Neural cell (in vitro differentiated cells): ENCODE measurements at regions not wholly inside any gene's neighbourhood (a gene's known extent, or its start where the extent isn't known, plus 50 kb on each side); places are given as distances from the start of the nearest gene placed in this dataset.

Experiments used
- H2AFZ ChIP-seq: fragments of 200-600, 300-800 bp; sonication (generic), shearing (Covaris generic); 2 replicates; pipeline ENCODE4 v1.6.0; 2014; ENCODE audit warnings: low read depth, mild to moderate bottlenecking, antibody characterized with exemption, low read length, moderate library complexity
- H3F3A ChIP-seq: fragments of 200-600 bp; shearing (Covaris generic); 2 replicates; pipeline ENCODE4 v1.6.1; 2016; ENCODE audit warnings: mild to moderate bottlenecking, moderate library complexity, mixed read lengths, antibody characterized with exemption, low read length; ENCODE audit not compliant: insufficient read depth, poor library complexity, severe bottlenecking
- H3K27ac ChIP-seq: fragments of 200-600, 300-800 bp; sonication (generic), shearing (Covaris generic); 2 replicates; pipeline ENCODE4 v1.5.1; 2014; ENCODE audit warnings: mild to moderate bottlenecking, low read length, moderate library complexity
- H3K27me3 ChIP-seq: fragments of 300-800, 200-600 bp; sonication (generic), shearing (Covaris generic); 2 replicates; pipeline ENCODE4 v1.6.0; 2014; ENCODE audit warnings: mild to moderate bottlenecking, low read depth, low read length, moderate library complexity; ENCODE audit not compliant: insufficient read depth
- H3K36me3 ChIP-seq: fragments of 300-800, 200-600 bp; sonication (generic), shearing (Covaris generic); 2 replicates; pipeline ENCODE4 v1.5.1; 2014; ENCODE audit warnings: mild to moderate bottlenecking, antibody characterized with exemption, low read length, moderate library complexity; ENCODE audit not compliant: insufficient read depth
- H3K4me2 ChIP-seq: fragments of 300-800, 200-600 bp; sonication (generic), shearing (Covaris generic); 2 replicates; pipeline ENCODE4 v1.6.0; 2014; ENCODE audit warnings: mild to moderate bottlenecking, low read length
- H3K4me3 ChIP-seq: fragments of 300-800, 200-600 bp; sonication (generic), shearing (Covaris generic); 2 replicates; pipeline ENCODE4 v1.5.1; 2014; ENCODE audit warnings: mild to moderate bottlenecking, low read length, moderate library complexity
- H3K79me2 ChIP-seq: fragments of 200-600 bp; shearing (Covaris generic); replicated peaks from 2 replicates; pipeline ENCODE4 v1.6.0; 2014; ENCODE audit warnings: mild to moderate bottlenecking, low read length, moderate library complexity; ENCODE audit not compliant: insufficient read depth
- H3K9ac ChIP-seq: fragments of 300-800, 200-600 bp; sonication (generic), shearing (Covaris generic); 2 replicates; pipeline ENCODE4 v1.6.1; 2016; ENCODE audit warnings: mild to moderate bottlenecking, low read length, mixed read lengths
- H3K9me2 ChIP-seq: fragments of 200-600 bp; shearing (Covaris generic); 2 replicates; pipeline ENCODE4 v1.6.1; 2016; ENCODE audit warnings: mild to moderate bottlenecking, low read length, mixed read lengths; ENCODE audit not compliant: insufficient read depth
- H3K9me3 ChIP-seq: fragments of 200-600, 300-800 bp; sonication (generic), shearing (Covaris generic); 2 replicates; pipeline ENCODE4 v1.6.1; 2016; ENCODE audit warnings: mild to moderate bottlenecking, mixed run types, low read length, moderate library complexity, mixed read lengths
- H4K20me1 ChIP-seq: fragments of 200-600 bp; shearing (Covaris generic); 2 replicates; pipeline ENCODE4 v1.6.1; 2016; ENCODE audit warnings: mild to moderate bottlenecking, mixed run types; ENCODE audit not compliant: insufficient read depth
- EP300 ChIP-seq: fragments of 450-650 bp; conservative IDR thresholded peaks from 2 replicates; pipeline ENCODE4 v1.6.1; 2014; ENCODE audit warnings: antibody characterized with exemption, mild to moderate bottlenecking, moderate library complexity; ENCODE audit not compliant: poor library complexity, severe bottlenecking
- EZH2 ChIP-seq: fragments of 200-600, 300-800 bp; shearing (Covaris generic), sonication (generic); IDR thresholded peaks from 2 replicates; pipeline ENCODE4 v1.6.1; 2014; ENCODE audit warnings: antibody characterized with exemption, low read length, borderline replicate concordance, mild to moderate bottlenecking; ENCODE audit not compliant: insufficient read depth, poor library complexity, severe bottlenecking
- MXI1 ChIP-seq: fragments of 450-650 bp; conservative IDR thresholded peaks from 2 replicates; pipeline ENCODE4 v1.6.1; 2014; ENCODE audit warnings: antibody characterized with exemption, mild to moderate bottlenecking; ENCODE audit not compliant: poor library complexity, severe bottlenecking
- POLR2AphosphoS5 ChIP-seq: IDR thresholded peaks from 2 replicates; pipeline ENCODE4 v1.6.1; 2012
- RAD21 ChIP-seq: fragments of 450-650 bp; conservative IDR thresholded peaks from 2 replicates; pipeline ENCODE4 v1.6.1; 2014; ENCODE audit warnings: antibody characterized with exemption, mild to moderate bottlenecking, moderate library complexity
- SMC3 ChIP-seq: fragments of 450-650 bp; conservative IDR thresholded peaks from 2 replicates; pipeline ENCODE4 v1.6.1; 2014; ENCODE audit warnings: antibody characterized with exemption, mild to moderate bottlenecking, moderate library complexity; ENCODE audit not compliant: poor library complexity
- TAF1 ChIP-seq: IDR thresholded peaks from 2 replicates; pipeline ENCODE4 v1.6.1; 2012; ENCODE audit warnings: low read depth
- TF ChIP-seq, protein P1 (sequence below): IDR thresholded peaks from 2 replicates; pipeline ENCODE4 v1.6.1; 2012; ENCODE audit warnings: borderline replicate concordance
- TF ChIP-seq, protein P2 (sequence below): fragments of 450-650 bp; IDR thresholded peaks from 2 replicates; pipeline ENCODE4 v1.5.1; 2014; ENCODE audit warnings: antibody characterized with exemption, mild to moderate bottlenecking, moderate library complexity; ENCODE audit not compliant: poor library complexity, severe bottlenecking

DNA sequence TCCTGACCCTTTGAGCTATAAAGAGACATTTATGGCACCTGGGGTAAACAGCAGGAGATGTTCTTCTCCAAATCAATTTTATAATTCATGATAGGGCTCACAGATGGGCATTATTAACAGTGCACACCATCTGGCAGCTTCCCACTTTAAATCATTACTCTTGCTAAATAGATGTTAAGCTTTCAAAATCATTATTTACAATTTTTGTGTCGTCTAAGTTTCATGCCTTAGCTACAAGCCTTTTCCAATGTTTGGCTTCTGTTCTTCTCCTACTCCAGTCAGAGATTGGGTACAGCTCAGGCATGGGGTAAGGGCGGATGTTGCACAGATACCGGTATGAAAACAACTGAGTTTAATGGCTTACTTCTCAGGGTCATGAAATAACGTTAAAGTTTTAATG lies 120.9 kb upstream of the PFN2 start:
- Histone ChIP-seq H3K27me3 (no peaks in the 10 kb centered on the region), H3K79me2 (no peaks in the 10 kb centered on the region), H2AFZ (no peak overlapping the region), H4K20me1 (no peaks in the 10 kb centered on the region), H3K4me3 (no peak overlapping the region), H3K9ac (no peak overlapping the region), H3K9me3 (no peaks in the 10 kb centered on the region), H3K9me2 (no peaks in the 10 kb centered on the region), H3K4me2 (no peak overlapping the region), H3K27ac (no peak overlapping the region), H3F3A (no peaks in the 10 kb centered on the region), H3K36me3 (no peaks in the 10 kb centered on the region)
- TF ChIP-seq EP300 = no peak
- no peak for TF ChIP-seq TAF1
- no peak for TF ChIP-seq POLR2AphosphoS5
- TF ChIP-seq, protein P1, sequence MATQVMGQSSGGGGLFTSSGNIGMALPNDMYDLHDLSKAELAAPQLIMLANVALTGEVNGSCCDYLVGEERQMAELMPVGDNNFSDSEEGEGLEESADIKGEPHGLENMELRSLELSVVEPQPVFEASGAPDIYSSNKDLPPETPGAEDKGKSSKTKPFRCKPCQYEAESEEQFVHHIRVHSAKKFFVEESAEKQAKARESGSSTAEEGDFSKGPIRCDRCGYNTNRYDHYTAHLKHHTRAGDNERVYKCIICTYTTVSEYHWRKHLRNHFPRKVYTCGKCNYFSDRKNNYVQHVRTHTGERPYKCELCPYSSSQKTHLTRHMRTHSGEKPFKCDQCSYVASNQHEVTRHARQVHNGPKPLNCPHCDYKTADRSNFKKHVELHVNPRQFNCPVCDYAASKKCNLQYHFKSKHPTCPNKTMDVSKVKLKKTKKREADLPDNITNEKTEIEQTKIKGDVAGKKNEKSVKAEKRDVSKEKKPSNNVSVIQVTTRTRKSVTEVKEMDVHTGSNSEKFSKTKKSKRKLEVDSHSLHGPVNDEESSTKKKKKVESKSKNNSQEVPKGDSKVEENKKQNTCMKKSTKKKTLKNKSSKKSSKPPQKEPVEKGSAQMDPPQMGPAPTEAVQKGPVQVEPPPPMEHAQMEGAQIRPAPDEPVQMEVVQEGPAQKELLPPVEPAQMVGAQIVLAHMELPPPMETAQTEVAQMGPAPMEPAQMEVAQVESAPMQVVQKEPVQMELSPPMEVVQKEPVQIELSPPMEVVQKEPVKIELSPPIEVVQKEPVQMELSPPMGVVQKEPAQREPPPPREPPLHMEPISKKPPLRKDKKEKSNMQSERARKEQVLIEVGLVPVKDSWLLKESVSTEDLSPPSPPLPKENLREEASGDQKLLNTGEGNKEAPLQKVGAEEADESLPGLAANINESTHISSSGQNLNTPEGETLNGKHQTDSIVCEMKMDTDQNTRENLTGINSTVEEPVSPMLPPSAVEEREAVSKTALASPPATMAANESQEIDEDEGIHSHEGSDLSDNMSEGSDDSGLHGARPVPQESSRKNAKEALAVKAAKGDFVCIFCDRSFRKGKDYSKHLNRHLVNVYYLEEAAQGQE = no peak
- TF ChIP-seq RAD21 = no peak
- TF ChIP-seq, protein P2, sequence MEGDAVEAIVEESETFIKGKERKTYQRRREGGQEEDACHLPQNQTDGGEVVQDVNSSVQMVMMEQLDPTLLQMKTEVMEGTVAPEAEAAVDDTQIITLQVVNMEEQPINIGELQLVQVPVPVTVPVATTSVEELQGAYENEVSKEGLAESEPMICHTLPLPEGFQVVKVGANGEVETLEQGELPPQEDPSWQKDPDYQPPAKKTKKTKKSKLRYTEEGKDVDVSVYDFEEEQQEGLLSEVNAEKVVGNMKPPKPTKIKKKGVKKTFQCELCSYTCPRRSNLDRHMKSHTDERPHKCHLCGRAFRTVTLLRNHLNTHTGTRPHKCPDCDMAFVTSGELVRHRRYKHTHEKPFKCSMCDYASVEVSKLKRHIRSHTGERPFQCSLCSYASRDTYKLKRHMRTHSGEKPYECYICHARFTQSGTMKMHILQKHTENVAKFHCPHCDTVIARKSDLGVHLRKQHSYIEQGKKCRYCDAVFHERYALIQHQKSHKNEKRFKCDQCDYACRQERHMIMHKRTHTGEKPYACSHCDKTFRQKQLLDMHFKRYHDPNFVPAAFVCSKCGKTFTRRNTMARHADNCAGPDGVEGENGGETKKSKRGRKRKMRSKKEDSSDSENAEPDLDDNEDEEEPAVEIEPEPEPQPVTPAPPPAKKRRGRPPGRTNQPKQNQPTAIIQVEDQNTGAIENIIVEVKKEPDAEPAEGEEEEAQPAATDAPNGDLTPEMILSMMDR = no peak
- TF ChIP-seq SMC3 = no peak
- TF ChIP-seq EZH2 = no peak
- no peak for TF ChIP-seq MXI1

DNA sequence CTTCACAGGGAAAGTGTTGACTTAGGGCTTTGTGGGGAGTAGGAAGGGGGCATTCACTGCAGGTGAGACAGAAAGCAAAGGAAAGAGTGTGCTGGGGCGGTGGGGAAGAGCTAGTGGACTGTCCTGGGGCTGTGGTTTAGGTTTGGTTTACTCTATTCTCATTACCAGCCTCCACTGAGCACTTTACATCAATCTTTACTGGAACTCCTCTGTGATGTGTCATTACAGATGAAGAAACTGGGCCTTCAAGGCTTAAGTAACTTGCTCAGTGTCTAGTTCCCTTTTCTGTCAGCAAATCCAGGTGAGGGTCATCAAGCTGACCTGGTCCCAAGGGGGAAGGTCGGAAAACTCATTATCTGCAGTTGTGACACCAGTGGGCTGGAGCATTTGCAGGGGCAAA lies 120.2 kb upstream of the PFN2 start:
- H3K79me2 ChIP-seq = no peaks in the 10 kb centered on the region
- H3K9ac ChIP-seq = no peak overlapping the region
- H4K20me1 ChIP-seq = no peaks in the 10 kb centered on the region
- no peaks in the 10 kb centered on the region for H3F3A ChIP-seq
- no peaks in the 10 kb centered on the region for H3K9me3 ChIP-seq
- no peaks in the 10 kb centered on the region for H3K27me3 ChIP-seq
- TF ChIP-seq, protein P1 = no peak
- TF ChIP-seq, protein P2 = no peak
- TF ChIP-seq MXI1 = no peak
- no peak for TF ChIP-seq EP300
- no peak for TF ChIP-seq TAF1
- TF ChIP-seq SMC3 = no peak
- TF ChIP-seq EZH2 = no peak
- TF ChIP-seq POLR2AphosphoS5 = no peak
- no peak for TF ChIP-seq RAD21
- H3K4me3 ChIP-seq = no peak overlapping the region
- H3K9me2 ChIP-seq = no peaks in the 10 kb centered on the region
- no peak overlapping the region for H3K27ac ChIP-seq
- no peak overlapping the region for H3K4me2 ChIP-seq
- H2AFZ ChIP-seq = no peak overlapping the region
- H3K36me3 ChIP-seq = no peaks in the 10 kb centered on the region
